Ishikawa (cell line): ENCODE measurements at regions not wholly inside any gene's neighbourhood (a gene's known extent, or its start where the extent isn't known, plus 50 kb on each side); places are given as distances from the start of the nearest gene placed in this dataset.

Experiments used
- CEBPB ChIP-seq: IDR thresholded peaks from 2 replicates; pipeline ENCODE4 v1.6.1; 2012
- EGR1 ChIP-seq: IDR thresholded peaks from 2 replicates; pipeline ENCODE4 v1.6.1; 2012
- EP300 ChIP-seq: IDR thresholded peaks from 2 replicates; pipeline ENCODE4 v1.6.1; 2012; ENCODE audit warnings: borderline replicate concordance
- FOXM1 ChIP-seq: IDR thresholded peaks from 2 replicates; pipeline ENCODE4 v1.6.1; 2012; ENCODE audit warnings: low read depth, borderline replicate concordance
- NFIC ChIP-seq: IDR thresholded peaks from 2 replicates; pipeline ENCODE4 v1.6.1; 2012
- RAD21 ChIP-seq: IDR thresholded peaks from 2 replicates; pipeline ENCODE4 v1.6.1; 2012; ENCODE audit warnings: low read depth
- TCF12 ChIP-seq: IDR thresholded peaks from 2 replicates; pipeline ENCODE4 v1.6.1; 2012; ENCODE audit warnings: low read depth
- YY1 ChIP-seq: IDR thresholded peaks from 2 replicates; pipeline ENCODE4 v1.6.1; 2012; ENCODE audit warnings: low read depth
- ZBTB7A ChIP-seq: IDR thresholded peaks from 2 replicates; pipeline ENCODE4 v1.6.1; 2012; ENCODE audit warnings: low read depth
- TF ChIP-seq, protein P1 (sequence below): IDR thresholded peaks from 2 replicates; pipeline ENCODE4 v1.6.1; 2012; ENCODE audit warnings: low read depth, mild to moderate bottlenecking
- TF ChIP-seq, protein P2 (sequence below): IDR thresholded peaks from 2 replicates; pipeline ENCODE4 v1.6.1; 2012
- TF ChIP-seq, protein P3 (sequence below): IDR thresholded peaks from 2 replicates; pipeline ENCODE4 v1.6.1; 2012

DNA sequence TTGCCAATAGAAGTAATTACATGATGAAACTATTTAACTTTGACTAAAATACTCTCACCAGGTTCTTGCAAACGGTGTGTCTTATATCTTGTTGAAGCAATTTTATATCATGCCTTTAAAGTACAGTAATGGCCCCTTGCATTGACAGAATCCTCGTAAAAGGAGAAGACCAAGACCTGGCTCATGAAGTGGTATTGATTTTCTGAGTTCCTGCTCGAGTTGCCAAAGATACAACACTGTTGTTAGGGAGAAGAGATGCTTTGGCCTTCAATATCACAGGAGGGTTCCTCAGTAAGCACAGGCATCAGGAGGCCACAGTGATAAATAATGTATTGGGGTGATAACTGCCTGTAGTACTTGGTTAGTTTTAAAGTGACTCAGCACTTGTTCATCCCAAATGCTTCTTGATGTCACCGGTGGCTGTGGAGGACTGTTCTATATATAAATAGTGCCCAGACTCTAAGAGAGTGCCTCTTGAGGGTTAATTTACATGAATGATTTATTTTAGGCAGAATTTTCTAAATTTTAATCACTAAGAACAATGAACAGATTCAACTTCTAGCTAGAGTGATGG is 571.7 kb upstream of the FANCL start:
- no peak for TF ChIP-seq YY1
- TF ChIP-seq, protein P1, sequence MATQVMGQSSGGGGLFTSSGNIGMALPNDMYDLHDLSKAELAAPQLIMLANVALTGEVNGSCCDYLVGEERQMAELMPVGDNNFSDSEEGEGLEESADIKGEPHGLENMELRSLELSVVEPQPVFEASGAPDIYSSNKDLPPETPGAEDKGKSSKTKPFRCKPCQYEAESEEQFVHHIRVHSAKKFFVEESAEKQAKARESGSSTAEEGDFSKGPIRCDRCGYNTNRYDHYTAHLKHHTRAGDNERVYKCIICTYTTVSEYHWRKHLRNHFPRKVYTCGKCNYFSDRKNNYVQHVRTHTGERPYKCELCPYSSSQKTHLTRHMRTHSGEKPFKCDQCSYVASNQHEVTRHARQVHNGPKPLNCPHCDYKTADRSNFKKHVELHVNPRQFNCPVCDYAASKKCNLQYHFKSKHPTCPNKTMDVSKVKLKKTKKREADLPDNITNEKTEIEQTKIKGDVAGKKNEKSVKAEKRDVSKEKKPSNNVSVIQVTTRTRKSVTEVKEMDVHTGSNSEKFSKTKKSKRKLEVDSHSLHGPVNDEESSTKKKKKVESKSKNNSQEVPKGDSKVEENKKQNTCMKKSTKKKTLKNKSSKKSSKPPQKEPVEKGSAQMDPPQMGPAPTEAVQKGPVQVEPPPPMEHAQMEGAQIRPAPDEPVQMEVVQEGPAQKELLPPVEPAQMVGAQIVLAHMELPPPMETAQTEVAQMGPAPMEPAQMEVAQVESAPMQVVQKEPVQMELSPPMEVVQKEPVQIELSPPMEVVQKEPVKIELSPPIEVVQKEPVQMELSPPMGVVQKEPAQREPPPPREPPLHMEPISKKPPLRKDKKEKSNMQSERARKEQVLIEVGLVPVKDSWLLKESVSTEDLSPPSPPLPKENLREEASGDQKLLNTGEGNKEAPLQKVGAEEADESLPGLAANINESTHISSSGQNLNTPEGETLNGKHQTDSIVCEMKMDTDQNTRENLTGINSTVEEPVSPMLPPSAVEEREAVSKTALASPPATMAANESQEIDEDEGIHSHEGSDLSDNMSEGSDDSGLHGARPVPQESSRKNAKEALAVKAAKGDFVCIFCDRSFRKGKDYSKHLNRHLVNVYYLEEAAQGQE = no peak
- TF ChIP-seq, protein P2, sequence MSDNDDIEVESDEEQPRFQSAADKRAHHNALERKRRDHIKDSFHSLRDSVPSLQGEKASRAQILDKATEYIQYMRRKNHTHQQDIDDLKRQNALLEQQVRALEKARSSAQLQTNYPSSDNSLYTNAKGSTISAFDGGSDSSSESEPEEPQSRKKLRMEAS = no peak
- no peak for TF ChIP-seq EP300
- TF ChIP-seq FOXM1 = no peak
- no peak for TF ChIP-seq CEBPB
- TF ChIP-seq EGR1 = no peak
- TF ChIP-seq RAD21 = no peak
- TF ChIP-seq, protein P3, sequence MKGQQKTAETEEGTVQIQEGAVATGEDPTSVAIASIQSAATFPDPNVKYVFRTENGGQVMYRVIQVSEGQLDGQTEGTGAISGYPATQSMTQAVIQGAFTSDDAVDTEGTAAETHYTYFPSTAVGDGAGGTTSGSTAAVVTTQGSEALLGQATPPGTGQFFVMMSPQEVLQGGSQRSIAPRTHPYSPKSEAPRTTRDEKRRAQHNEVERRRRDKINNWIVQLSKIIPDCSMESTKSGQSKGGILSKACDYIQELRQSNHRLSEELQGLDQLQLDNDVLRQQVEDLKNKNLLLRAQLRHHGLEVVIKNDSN = no peak
- TF ChIP-seq ZBTB7A = no peak
- no peak for TF ChIP-seq NFIC
- TF ChIP-seq TCF12 = no peak
